ENCODE measurements at regions not wholly inside any gene's neighbourhood (a gene's known extent, or its start where the extent isn't known, plus 50 kb on each side); places are given as distances from the start of the nearest gene placed in this dataset.
"Not testable (repeated sequence)": the region's sequence is repeated elsewhere in the genome, so short reads cannot be mapped to it uniquely, and the experiment has no call there.

DNA sequence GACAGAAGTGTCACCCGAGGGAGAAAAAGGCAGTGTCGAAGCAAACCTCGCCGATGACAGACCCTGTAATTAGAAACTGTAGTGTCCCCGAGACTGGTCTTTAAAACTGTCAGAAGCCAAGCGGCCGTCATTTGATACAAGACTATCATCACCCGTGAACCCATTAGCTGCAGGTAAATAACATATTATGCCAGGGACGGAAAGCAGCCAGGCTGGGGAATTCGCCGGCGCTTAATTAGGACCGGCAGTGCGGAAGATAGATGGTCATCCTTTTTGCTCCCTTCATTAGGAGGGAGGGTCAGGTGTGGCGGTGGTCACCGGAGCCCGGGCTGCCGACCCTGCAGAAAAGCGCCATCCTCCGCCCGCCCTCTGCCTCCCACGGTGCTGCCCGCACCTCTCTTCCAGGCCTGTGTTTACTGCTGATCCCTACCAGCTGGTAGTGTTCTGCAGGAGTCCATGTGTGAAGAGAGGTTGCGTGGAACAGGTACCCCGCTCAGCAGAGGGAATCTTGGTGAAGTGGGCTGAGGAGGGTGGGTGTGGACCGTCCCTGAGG, 109.4 kb upstream of the GSE1 start:
- DNase-seq, result no peak

DNA sequence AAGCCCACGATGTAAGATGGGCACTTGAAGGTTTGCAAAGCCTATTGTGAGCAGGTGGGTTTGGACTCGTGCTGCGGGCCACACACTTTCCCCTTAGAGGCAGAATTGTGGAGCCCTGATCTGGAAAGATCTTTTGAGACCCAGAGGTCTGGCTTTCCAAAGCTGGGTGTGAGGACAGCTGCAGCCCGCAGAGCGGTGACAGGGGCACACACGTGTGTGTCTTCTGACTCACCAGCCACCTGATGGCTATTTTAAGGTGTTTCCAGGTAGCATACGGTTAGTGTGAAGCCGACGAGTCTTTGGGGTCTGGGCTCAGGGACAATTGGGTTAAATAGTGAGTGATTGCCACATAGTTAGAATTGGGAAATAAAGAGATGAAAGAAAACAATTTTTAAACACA, 108.9 kb upstream of the GSE1 start:
- DNase-seq, result no peak

DNA sequence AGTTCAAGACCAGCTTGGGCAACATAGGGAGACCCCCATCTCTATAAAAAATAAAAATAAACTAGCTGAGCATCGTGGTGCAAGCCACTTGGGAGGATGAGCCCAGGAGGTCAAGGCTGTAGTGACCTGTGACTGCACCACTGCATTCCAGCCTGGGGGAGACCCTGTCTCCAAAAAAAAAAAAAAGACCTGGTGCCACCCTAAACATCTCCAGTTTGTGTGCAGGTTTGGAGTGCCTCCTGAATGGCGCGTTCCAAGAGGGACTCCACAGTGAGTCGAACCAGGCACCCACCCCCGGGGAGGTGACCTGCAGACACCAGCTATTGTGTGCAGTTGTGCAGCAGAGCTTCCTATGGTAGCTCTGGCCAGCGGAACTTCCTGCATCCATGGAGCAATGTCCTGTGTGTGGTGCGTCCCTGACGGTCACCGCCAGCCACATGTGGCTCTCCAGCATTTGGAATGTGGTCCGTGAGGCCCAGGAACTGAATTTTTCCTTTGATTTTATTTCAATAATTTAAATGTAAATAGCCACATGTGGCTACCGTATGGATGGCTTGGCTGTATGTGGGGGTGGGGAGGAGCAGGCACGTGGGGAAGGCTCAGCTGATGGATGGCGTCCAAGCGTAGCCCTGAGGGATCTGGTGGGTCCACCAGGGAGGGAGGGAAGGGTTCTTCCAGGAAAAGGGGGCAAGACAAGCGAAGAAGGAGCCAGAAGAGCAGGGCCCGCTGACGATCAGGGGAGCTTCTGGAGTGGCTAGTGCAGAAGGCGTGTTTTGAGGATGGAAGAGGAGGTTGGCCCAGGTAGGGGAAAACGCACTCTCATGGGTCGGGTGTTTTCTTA, 107.1 kb upstream of the GSE1 start:
- DNase-seq, result no peak

DNA sequence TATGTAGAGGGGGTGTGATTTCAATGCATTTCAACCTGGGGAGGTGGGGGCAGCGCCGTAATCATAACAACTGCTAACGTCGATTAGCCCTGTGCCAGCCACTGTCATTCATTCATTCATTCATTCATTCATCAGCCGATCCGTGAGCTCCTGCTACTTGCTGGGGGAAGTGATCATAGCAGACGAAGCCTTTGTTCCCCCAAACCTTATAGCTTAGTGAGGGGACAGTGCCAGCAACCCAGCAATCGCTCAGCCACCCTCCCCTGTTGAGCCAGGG, 106.5 kb upstream of the GSE1 start:
- DNase-seq, result no peak

GRCh38 chr16:85507342-85507741, 105.8 kb upstream of the GSE1 start:
- no peak for DNase-seq

GRCh38 chr16:85508388-85508787, 104.7 kb upstream of the GSE1 start:
- DNase-seq, result no peak

- no peak for DNase-seq
These were observed 104.1 kb upstream of the GSE1 start for GRCh38 chr16:85508993-85509392.

GRCh38 chr16:85510041-85510659, 103.0 kb upstream of the GSE1 start:
- no peak for DNase-seq

- no peak for DNase-seq
These were observed 100.9 kb upstream of the GSE1 start for GRCh38 chr16:85511938-85512807.

DNA sequence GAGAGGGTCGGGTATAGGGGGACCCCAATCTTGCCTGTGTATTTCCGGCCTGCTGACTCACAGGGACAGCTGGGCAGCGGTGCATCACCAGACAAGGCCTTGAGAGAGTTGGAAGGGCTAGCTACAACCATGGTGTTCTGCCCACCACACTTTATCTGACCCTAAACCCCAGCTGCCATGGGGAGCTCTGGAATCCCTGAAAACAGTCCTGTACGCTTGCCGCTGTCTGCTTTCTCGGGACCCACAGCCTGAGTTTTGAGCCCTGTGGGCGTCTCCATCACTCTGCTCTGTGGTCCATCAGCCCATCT, 100.4 kb upstream of the GSE1 start:
- DNase-seq, result no peak

DNA sequence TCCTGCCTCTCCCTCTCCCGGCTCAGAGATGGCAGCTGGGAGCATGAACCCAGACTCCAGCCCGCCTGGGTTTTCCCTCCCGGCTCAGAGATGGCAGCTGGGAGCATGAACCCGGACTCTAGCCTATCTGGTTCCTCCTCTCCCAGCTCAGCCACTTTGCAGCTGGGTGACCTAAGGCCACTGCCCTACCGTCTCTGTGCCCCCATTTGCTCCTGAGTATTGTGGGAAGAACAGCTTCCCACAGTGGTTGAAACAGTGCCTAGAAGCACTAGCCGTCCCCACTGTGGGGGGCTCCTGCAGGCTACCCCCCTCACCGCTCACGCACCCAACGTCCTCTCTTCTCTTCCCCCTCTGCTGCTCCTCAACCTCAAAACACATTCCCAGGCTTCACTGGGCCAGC, 99.9 kb upstream of the GSE1 start:
- DNase-seq, result no peak

DNA sequence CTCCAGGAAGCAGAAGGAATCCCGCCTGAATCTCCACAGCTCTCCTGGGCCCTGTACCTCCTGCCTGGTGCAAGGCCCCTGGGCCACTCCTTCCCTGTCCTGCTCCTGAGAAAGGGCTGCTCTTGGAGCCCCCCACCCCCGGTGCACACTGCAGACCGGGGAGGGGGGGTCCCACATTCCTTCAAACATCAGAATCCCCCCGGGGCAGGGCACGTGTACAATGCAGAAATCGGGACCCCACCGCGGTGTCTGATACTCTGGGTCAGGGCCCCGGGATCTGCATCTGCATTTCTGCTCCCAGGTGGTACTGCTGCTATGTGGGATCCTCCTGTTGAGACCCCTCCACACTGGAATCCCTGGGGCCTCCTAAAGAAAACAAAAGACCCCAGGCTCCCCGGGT, 99.5 kb upstream of the GSE1 start:
- DNase-seq, result no peak

DNA sequence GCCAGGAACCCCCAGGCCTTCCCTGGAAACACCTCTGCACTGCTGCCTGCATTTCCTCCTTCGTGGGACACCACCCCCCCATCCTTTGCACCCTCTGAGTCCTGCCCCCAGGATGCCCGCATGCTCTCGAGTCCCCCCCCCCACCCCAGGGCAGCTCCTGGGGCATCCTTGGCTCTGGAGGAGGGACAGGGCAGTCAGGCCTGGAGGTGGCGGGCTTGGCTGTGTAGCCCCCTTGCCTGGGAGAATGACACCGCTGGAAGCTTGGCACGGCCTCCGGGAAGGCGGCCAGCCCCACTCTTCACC, 98.9 kb upstream of the GSE1 start:
- DNase-seq, result no peak

GRCh38 chr16:85514598-85515318, 98.4 kb upstream of the GSE1 start:
- no peak for DNase-seq

DNA sequence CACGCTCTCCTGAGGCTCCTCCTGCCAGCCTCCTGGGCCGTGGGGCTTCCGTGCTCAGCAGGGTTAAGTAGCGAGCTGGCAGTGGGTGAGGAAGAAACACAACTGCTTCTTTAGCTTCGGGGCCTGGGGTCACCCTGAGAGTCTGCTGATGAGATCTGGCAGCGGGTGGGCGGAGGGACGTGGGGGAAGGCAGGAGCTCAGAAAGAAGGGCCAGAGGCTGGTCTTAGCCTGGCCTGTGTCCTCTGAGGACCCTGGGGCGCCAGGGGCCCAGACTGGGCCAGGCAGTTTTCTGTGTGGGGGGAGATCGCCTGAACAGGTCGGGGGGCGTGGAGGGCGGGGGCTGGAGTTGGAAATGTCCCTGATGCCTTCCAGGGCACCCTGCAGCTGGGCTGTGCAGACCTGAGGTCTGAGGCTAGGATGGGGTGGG, 97.8 kb upstream of the GSE1 start:
- DNase-seq, result no peak

- no peak for DNase-seq
These were observed 97.2 kb upstream of the GSE1 start for GRCh38 chr16:85515830-85516397.

GRCh38 chr16:85517154-85517553, 96.0 kb upstream of the GSE1 start:
- DNase-seq, result no peak

GRCh38 chr16:85517563-85518179, 95.5 kb upstream of the GSE1 start:
- DNase-seq, result no peak

DNA sequence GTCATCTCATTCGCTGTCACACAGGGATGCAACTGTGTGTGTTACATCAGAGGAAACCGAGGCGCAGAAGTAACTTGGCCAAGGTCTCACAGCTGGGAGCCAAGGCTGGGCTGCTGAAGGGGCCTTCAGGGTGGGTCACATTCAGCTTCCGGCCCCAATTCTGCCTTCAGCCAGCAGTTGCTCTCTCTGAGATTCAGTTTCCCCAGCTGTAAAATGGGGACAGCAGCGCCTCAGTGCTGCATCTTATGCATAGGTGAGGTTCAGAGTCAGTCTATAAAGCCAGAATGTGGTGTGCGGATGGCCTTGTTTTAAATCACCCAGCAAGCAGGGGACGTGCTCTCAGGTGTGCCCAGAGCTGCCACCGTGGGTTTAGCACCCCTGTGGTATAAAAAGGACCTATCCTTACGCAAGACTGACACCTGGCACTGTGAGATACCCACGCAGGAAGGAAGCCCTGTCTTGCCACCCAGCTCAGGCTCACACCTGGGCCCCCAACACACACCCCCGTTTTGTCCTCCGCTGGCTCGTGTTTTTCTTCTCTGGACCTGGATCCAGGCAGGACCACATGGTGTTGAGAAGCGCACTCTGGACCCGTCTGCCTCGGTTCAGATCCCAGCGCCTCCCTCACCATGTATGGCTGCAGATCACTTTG, 94.6 kb upstream of the GSE1 start:
- no peak for DNase-seq

- DNase-seq, result not testable (repeated sequence)
These were observed 94.1 kb upstream of the GSE1 start for GRCh38 chr16:85519050-85519440.

DNA sequence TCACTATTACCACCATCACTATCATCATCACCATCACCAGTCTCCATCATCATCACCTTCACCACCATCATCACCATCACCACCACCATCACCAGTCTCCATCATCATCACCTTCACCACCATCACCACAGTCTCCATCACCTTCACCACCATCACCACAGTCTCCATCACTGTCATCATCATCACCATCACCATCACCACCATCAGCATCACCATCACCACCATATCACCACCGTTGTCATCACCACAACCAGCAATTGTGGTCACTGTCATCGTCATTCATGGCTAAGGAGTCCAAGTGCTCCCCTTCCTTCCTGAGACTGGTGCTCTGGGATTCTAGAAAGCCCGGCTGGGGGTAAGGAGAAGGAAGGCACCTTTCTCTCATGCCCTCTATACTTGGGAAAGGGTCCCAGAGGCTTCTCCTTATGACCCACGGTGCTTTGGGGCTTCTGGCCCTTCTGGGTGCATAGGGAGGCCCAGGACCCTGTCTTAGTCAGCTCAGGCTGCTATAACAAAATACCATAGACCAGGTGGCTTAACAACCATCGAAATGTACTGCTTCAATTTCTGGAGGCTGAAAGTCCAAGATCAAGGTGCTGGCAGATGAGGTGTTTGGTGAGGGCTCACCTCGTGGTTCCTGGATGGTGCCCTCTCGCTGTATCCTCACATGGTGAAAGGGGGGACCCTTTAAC, 93.4 kb upstream of the GSE1 start:
- DNase-seq, result no peak

All from NCI-H1930 (cell line).